CD14-positive monocyte (primary cell): ENCODE measurements at regions not wholly inside any gene's neighbourhood (a gene's known extent, or its start where the extent isn't known, plus 50 kb on each side); places are given as distances from the start of the nearest gene placed in this dataset.

Experiments
- DNase-seq, 3 donors: peaks; one replicate each; pipeline ENCODE4 v3.0.0-alpha.2; 2011 to 2022
- H2AFZ ChIP-seq: 2 replicates; pipeline ENCODE4 v1.6.0; 2012; ENCODE audit warnings: mild to moderate bottlenecking, low read depth, low read length, inconsistent platforms; ENCODE audit not compliant: insufficient read depth, poor library complexity, severe bottlenecking
- H3K27ac ChIP-seq, 2 donors: 1 replicate in 1 of 2; 2 replicates in 1 of 2; pipeline ENCODE4 v1.5.1; 2012 to 2013; ENCODE audit warnings: low read length in 2 of 2, control low read depth in 1 of 2, inconsistent platforms in 1 of 2, low read depth in 1 of 2, mild to moderate bottlenecking in 1 of 2
- H3K27me3 ChIP-seq, 2 donors: one replicate each; pipeline versions ENCODE4 v1.6.0 to v1.6.1; 2011 to 2013; ENCODE audit warnings: low read length in 2 of 2; ENCODE audit not compliant: control insufficient read depth in 2 of 2, insufficient read depth in 2 of 2
- H3K36me3 ChIP-seq, 2 donors: replicated peaks in 1 of 2; 1 replicate in 1 of 2; 2 replicates in 1 of 2; pipeline versions ENCODE4 v1.5.1 to v1.6.1; 2012 to 2013; ENCODE audit warnings: low read length in 2 of 2, control low read depth in 1 of 2, inconsistent platforms in 1 of 2, mild to moderate bottlenecking in 1 of 2; ENCODE audit not compliant: insufficient read depth in 2 of 2, control insufficient read depth in 1 of 2
- H3K4me1 ChIP-seq, 2 donors: 1 replicate in 1 of 2; 2 replicates in 1 of 2; pipeline versions ENCODE4 v1.5.1 to v1.6.1; 2012 to 2013; ENCODE audit warnings: low read length in 2 of 2, control low read depth in 1 of 2, inconsistent platforms in 1 of 2, mild to moderate bottlenecking in 1 of 2, moderate library complexity in 1 of 2; ENCODE audit not compliant: insufficient read depth in 2 of 2, control insufficient read depth in 1 of 2
- H3K4me2 ChIP-seq: replicated peaks from 2 replicates; pipeline ENCODE3; 2012; ENCODE audit warnings: low read length, moderate library complexity, mild to moderate bottlenecking; ENCODE audit not compliant: poor library complexity, severe bottlenecking; ENCODE audit errors: extremely low read depth
- H3K4me3 ChIP-seq, 3 experiments: fragments of 200-600 bp in 1 of 3; sonication (generic) in 1 of 3; replicated peaks in 1 of 3; 1 replicate in 2 of 3; 2 replicates in 1 of 3; pipeline ENCODE4 v1.5.1; 2011 to 2013; ENCODE audit warnings: low read length in 3 of 3, mild to moderate bottlenecking in 3 of 3, control low read depth in 2 of 3, low read depth in 2 of 3, inconsistent platforms in 1 of 3, moderate library complexity in 1 of 3
- H3K79me2 ChIP-seq: 2 replicates; pipeline ENCODE4 v1.6.0; 2012; ENCODE audit warnings: mild to moderate bottlenecking, control low read depth, inconsistent platforms, low read length, moderate library complexity; ENCODE audit not compliant: insufficient read depth
- H3K9ac ChIP-seq: 2 replicates; pipeline ENCODE4 v1.6.0; 2017; ENCODE audit warnings: low read length, mild to moderate bottlenecking; ENCODE audit not compliant: insufficient read depth, poor library complexity, severe bottlenecking
- H3K9me3 ChIP-seq, 2 donors: replicated peaks in 1 of 2; 1 replicate in 1 of 2; 2 replicates in 1 of 2; pipeline versions ENCODE4 v1.5.1 to v1.6.1; 2012 to 2013; ENCODE audit warnings: low read length in 2 of 2, control low read depth in 1 of 2; ENCODE audit not compliant: control insufficient read depth in 1 of 2, insufficient read depth in 1 of 2
- H4K20me1 ChIP-seq: 2 replicates; pipeline ENCODE4 v1.6.0; 2012; ENCODE audit warnings: mild to moderate bottlenecking, low read length, control low read depth, moderate library complexity; ENCODE audit not compliant: insufficient read depth
- H3K27ac Mint-ChIP-seq, 7 donors: one replicate each; pipeline ENCODE4 v1.8.0; 2020; ENCODE audit warnings: mild to moderate bottlenecking in 7 of 7, mixed read lengths in 7 of 7, moderate library complexity in 6 of 7, inconsistent platforms in 2 of 7
- H3K27me3 Mint-ChIP-seq, 3 donors: one replicate each; pipeline ENCODE4 v1.8.0; 2021 to 2022; ENCODE audit warnings: low read depth in 3 of 3, mild to moderate bottlenecking in 3 of 3, mixed read lengths in 3 of 3, moderate library complexity in 3 of 3, inconsistent platforms in 1 of 3
- H3K36me3 Mint-ChIP-seq, 2 donors: one replicate each; pipeline ENCODE4 v1.8.0; 2020; ENCODE audit warnings: mixed read lengths in 2 of 2, inconsistent platforms in 1 of 2, mild to moderate bottlenecking in 1 of 2
- H3K4me1 Mint-ChIP-seq: one replicate; pipeline ENCODE4 v1.8.0; 2020; ENCODE audit warnings: mild to moderate bottlenecking, mixed read lengths
- H3K4me3 Mint-ChIP-seq, 2 donors: one replicate each; pipeline ENCODE4 v1.8.0; 2020; ENCODE audit warnings: mild to moderate bottlenecking in 2 of 2, mixed read lengths in 2 of 2, moderate library complexity in 1 of 2
- H3K9me3 Mint-ChIP-seq, 7 donors: one replicate each; pipeline ENCODE4 v1.8.0; 2020 to 2022; ENCODE audit warnings: mixed read lengths in 7 of 7, mild to moderate bottlenecking in 6 of 7, moderate library complexity in 6 of 7, inconsistent platforms in 2 of 7
- CTCF ChIP-seq: fragments of 200-600 bp; IDR thresholded peaks from one replicate; pipeline ENCODE4 v1.8.0; 2022; ENCODE audit warnings: antibody characterized with exemption, mild to moderate bottlenecking
- WGBS: methylation state at CpG from one replicate; pipeline ENCODE4 v1.1.5; 2013; ENCODE audit warnings: missing lambda C conversion rate; ENCODE audit not compliant: insufficient coverage; 5-methylcytosine and 5-hydroxymethylcytosine counted together
- intact Hi-C, 2 donors: fragments of 100-400 bp; cut with micrococcal nuclease; formaldehyde crosslinking; loops; one replicate each; pipeline versions ENCODE4 v1.15.0 to v1.15.1; 2023

DNA sequence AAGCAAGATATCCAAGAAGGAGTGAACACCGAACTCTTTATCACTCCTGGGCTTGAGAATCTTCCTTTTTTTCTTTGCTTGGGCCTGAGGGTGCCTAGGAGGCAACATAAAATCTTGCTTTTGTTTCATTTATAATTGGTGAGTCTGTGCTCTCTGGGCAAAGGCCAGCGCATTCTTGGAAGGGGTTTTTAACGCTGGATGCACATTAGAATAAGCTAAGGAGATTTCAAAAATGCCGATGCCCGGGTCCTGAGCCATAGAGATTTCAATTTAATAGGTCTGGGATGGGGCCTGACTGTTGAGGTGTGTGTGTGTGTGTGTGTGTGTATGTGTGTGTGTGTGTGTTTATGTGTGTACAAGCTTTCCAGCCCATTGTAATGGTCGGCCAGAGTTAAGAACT is 62.0 kb upstream of the SORCS3 start:
- peaks cover 0 to 4% (median 0%) of the 10 kb centered on the region in 7 donors for H3K9me3 Mint-ChIP-seq
- H3K4me3 Mint-ChIP-seq = no peak overlapping the region
- no peak overlapping the region for H3K27ac Mint-ChIP-seq
- no peak for TF ChIP-seq CTCF
- H3K36me3 Mint-ChIP-seq = no peaks in the 10 kb centered on the region
- Histone ChIP-seq H3K36me3 (no peaks in the 10 kb centered on the region), H3K4me3 (no peak overlapping the region), H2AFZ (no peak overlapping the region), H3K9me3 (no peaks in the 10 kb centered on the region), H3K4me1 (no peaks in the 10 kb centered on the region), H3K4me2 (no peak overlapping the region), H3K27me3 (peaks cover 0 to 5% of the 10 kb centered on the region in 2 donors), H3K79me2 (no peaks in the 10 kb centered on the region), H4K20me1 (no peaks in the 10 kb centered on the region), H3K9ac (no peak overlapping the region), H3K27ac (no peak overlapping the region)
- H3K27me3 Mint-ChIP-seq = peaks cover 9 to 20% (median 13%) of the 10 kb centered on the region in 3 donors
- intact Hi-C loops = loop anchor here in 1 of 2 donors (10.0 kb wide), 1 partner anchor 274 kb away; no protein-coding TSS in a partner anchor
- no peak for DNase-seq
- WGBS = 95% methylated on average over 3 of the region's 6 CpGs
- H3K4me1 Mint-ChIP-seq = no peaks in the 10 kb centered on the region

GRCh38 chr10:104580321-104580720 is 60.8 kb upstream of the SORCS3 start:
- Histone ChIP-seq H4K20me1 (no peaks in the 10 kb centered on the region), H3K36me3 (no peaks in the 10 kb centered on the region), H3K9ac (no peak overlapping the region), H3K27ac (no peak overlapping the region), H2AFZ (no peak overlapping the region), H3K27me3 (peaks cover 0 to 5% of the 10 kb centered on the region in 2 donors), H3K4me1 (no peaks in the 10 kb centered on the region), H3K4me2 (no peak overlapping the region), H3K79me2 (no peaks in the 10 kb centered on the region), H3K4me3 (no peak overlapping the region), H3K9me3 (no peaks in the 10 kb centered on the region)
- no peak overlapping the region for H3K4me3 Mint-ChIP-seq
- DNase-seq = no peak
- H3K36me3 Mint-ChIP-seq = no peaks in the 10 kb centered on the region
- peaks cover 0 to 4% (median 0%) of the 10 kb centered on the region in 7 donors for H3K9me3 Mint-ChIP-seq
- intact Hi-C loops = loop anchor here in 1 of 2 donors (5.0 kb wide), 1 partner anchor 173 kb away; no protein-coding TSS in a partner anchor
- H3K27me3 Mint-ChIP-seq = peaks cover 14 to 20% (median 19%) of the 10 kb centered on the region in 3 donors
- WGBS = 89% methylated on average over 3 of the region's 13 CpGs
- TF ChIP-seq CTCF = no peak
- no peak overlapping the region for H3K27ac Mint-ChIP-seq
- no peaks in the 10 kb centered on the region for H3K4me1 Mint-ChIP-seq
